GM18858 (cell line): ENCODE measurements at regions not wholly inside any gene's neighbourhood (a gene's known extent, or its start where the extent isn't known, plus 50 kb on each side); places are given as distances from the start of the nearest gene placed in this dataset.

Experiments
- ATAC-seq: cut with Tn5 transposase; IDR thresholded peaks from one replicate; pipeline ENCODE4 v1.9.1; 2021; ENCODE audit not compliant: unreplicated experiment

GRCh38 chr9:27864644-27865438 lies 291.6 kb upstream of the C9orf72 start:
- no peak for ATAC-seq

GRCh38 chr9:27866741-27867140 lies 293.5 kb upstream of the C9orf72 start:
- ATAC-seq, result no peak

GRCh38 chr9:27870404-27870803 lies 297.1 kb upstream of the C9orf72 start:
- no peak for ATAC-seq

GRCh38 chr9:27880156-27880555 lies 306.9 kb upstream of the C9orf72 start:
- ATAC-seq, result no peak

- no peak for ATAC-seq
These were observed 307.4 kb upstream of the C9orf72 start for GRCh38 chr9:27880635-27881034.

GRCh38 chr9:27888661-27889295 lies 315.5 kb upstream of the C9orf72 start:
- ATAC-seq, result peak; percentile 100

- no peak for ATAC-seq
These were observed 351.2 kb upstream of the C9orf72 start for GRCh38 chr9:27924502-27924901.

GRCh38 chr9:27925815-27926214 lies 352.5 kb upstream of the C9orf72 start:
- ATAC-seq, result no peak

GRCh38 chr9:27929841-27930240 lies 356.6 kb upstream of the C9orf72 start:
- no peak for ATAC-seq

- ATAC-seq, result no peak
These were observed 360.1 kb upstream of the C9orf72 start for GRCh38 chr9:27933210-27934025.

- no peak for ATAC-seq
These were observed 361.2 kb upstream of the C9orf72 start for GRCh38 chr9:27934471-27934870.

GRCh38 chr9:27939186-27939585 lies 365.9 kb upstream of the C9orf72 start:
- no peak for ATAC-seq

GRCh38 chr9:27940535-27940934 lies 367.3 kb upstream of the C9orf72 start:
- ATAC-seq, result peak; percentile 41

GRCh38 chr9:27943501-27943900 lies 370.2 kb upstream of the C9orf72 start:
- ATAC-seq, result no peak

- no peak for ATAC-seq
These were observed 372.1 kb upstream of the C9orf72 start for GRCh38 chr9:27945386-27945785.

GRCh38 chr9:27950382-27950781 lies 377.1 kb upstream of the C9orf72 start:
- no peak for ATAC-seq

GRCh38 chr9:27954858-27955257 lies 381.6 kb upstream of the C9orf72 start:
- no peak for ATAC-seq

GRCh38 chr9:27963836-27964235 lies 390.6 kb upstream of the C9orf72 start:
- ATAC-seq, result no peak

- no peak for ATAC-seq
These were observed 393.9 kb upstream of the C9orf72 start for GRCh38 chr9:27967210-27967609.

GRCh38 chr9:27977931-27978330 lies 404.6 kb upstream of the C9orf72 start:
- ATAC-seq, result no peak

- ATAC-seq, result no peak
These were observed 412.4 kb upstream of the C9orf72 start for GRCh38 chr9:27985714-27986113.

- peak; percentile 93 for ATAC-seq
These were observed 417.2 kb upstream of the C9orf72 start for GRCh38 chr9:27990524-27990923.
